ENCODE measurements at regions not wholly inside any gene's neighbourhood (a gene's known extent, or its start where the extent isn't known, plus 50 kb on each side); places are given as distances from the start of the nearest gene placed in this dataset.

- TF ChIP-seq CTCF (IDR thresholded peaks at IDR 0.05) = no peak
- no peak for TF ChIP-seq POLR2A (IDR thresholded peaks at IDR 0.05)
Observed at GRCh38 chr5:23146183-23146582, 293.0 kb upstream of the CDH12 start.

Data from testis (tissue), 2 donors.